Activated CD4-positive, alpha-beta memory T cell treated with anti-CD3 and anti-CD28 coated beads, Interleukin-2, amount 10 ng/mL, durations not matched to agents 7 days and 5 days (primary cell): ENCODE measurements at regions not wholly inside any gene's neighbourhood (a gene's known extent, or its start where the extent isn't known, plus 50 kb on each side); places are given as distances from the start of the nearest gene placed in this dataset.
A peak's percentile ranks its signal among the peaks of the same experiment; 100 is the strongest.

Experiments
- CTCF ChIA-PET: fragments of 350-600 bp; sonication (Branson Sonifier 250); formaldehyde crosslinking; loops from one replicate; lab custom pipeline; 2021; ENCODE audit warnings: antibody characterized with exemption, inconsistent platforms; lab: Charles Lee
- POLR2A ChIA-PET: fragments of 350-600 bp; sonication (Branson Sonifier 250); formaldehyde crosslinking; loops from one replicate; lab custom pipeline; 2021; ENCODE audit warnings: antibody characterized with exemption; lab: Charles Lee
- DNase-seq: peaks from one replicate; pipeline ENCODE4 v3.0.0-alpha.2; 2020
- H3K27ac Mint-ChIP-seq: one replicate; pipeline ENCODE4 v1.8.0; 2021; ENCODE audit warnings: mild to moderate bottlenecking, mixed read lengths
- H3K27me3 Mint-ChIP-seq: one replicate; pipeline ENCODE4 v1.8.0; 2021; ENCODE audit warnings: mixed read lengths
- H3K36me3 Mint-ChIP-seq: one replicate; pipeline ENCODE4 v1.8.0; 2021; ENCODE audit warnings: low read depth, mixed read lengths
- H3K4me1 Mint-ChIP-seq: one replicate; pipeline ENCODE4 v1.8.0; 2021; ENCODE audit warnings: mixed read lengths
- H3K4me3 Mint-ChIP-seq: one replicate; pipeline ENCODE4 v1.8.0; 2021; ENCODE audit warnings: mild to moderate bottlenecking, mixed read lengths
- H3K9me3 Mint-ChIP-seq: one replicate; pipeline ENCODE4 v1.8.0; 2021; ENCODE audit warnings: mixed read lengths

DNA sequence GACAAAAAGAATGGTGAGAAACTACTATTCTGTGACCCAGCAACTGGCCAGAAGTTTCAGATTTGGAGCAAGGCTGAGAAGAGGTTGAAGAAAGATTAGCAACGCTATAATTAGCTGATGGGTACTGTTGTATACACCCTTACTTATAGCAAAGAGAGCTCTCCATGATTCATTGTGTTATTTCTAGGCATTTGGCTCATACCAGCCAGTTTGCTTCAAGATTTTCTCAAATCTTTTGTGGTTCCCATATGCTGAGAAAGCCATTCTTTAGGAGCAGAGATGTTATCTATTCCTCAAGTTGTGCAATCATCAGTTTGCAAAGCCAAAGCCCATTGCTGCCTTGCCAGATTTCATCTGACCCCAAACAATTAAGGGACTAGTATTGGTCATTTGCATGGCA is 179.4 kb downstream of the ETS1 start:
- Mint-ChIP-seq H3K4me3 (no peak overlapping the region), H3K36me3 (peaks cover 3% of the 10 kb centered on the region), H3K9me3 (peaks cover 1% of the 10 kb centered on the region), H3K27me3 (peaks cover 1% of the 10 kb centered on the region), H3K4me1 (peaks cover 23% of the 10 kb centered on the region), H3K27ac (no peak overlapping the region)
- ChIA-PET CTCF (interaction anchor here (1.0 to 1.5 kb wide), 3 partner anchors 15 to 117 kb away, joined by 3 to 4 read pairs (median 3); no protein-coding TSS in a partner anchor), POLR2A (interaction anchor here (0.8 kb wide), 1 partner anchor 120 kb away, joined by 3 read pairs; no protein-coding TSS in a partner anchor)
- no peak for DNase-seq

GRCh38 chr11:128405714-128406662 is 181.4 kb downstream of the ETS1 start:
- no peaks in the 10 kb centered on the region for H3K36me3 Mint-ChIP-seq
- peaks cover 12% of the 10 kb centered on the region for H3K4me1 Mint-ChIP-seq
- peaks cover 1% of the 10 kb centered on the region for H3K9me3 Mint-ChIP-seq
- H3K27me3 Mint-ChIP-seq: peaks cover 1% of the 10 kb centered on the region
- CTCF ChIA-PET: interaction anchor here (1.5 to 1.7 kb wide), 2 partner anchors 10 to 249 kb away, joined by 4 read pairs; no protein-coding TSS in a partner anchor
- no peak overlapping the region for H3K4me3 Mint-ChIP-seq
- no peak overlapping the region for H3K27ac Mint-ChIP-seq
- DNase-seq: no peak
- POLR2A ChIA-PET: interaction anchor here (1.1 kb wide), 1 partner anchor 117 kb away, joined by 3 read pairs; no protein-coding TSS in a partner anchor

- Mint-ChIP-seq H3K36me3 (no peaks in the 10 kb centered on the region), H3K27me3 (peaks cover 1% of the 10 kb centered on the region), H3K27ac (no peak overlapping the region), H3K9me3 (peaks cover 1% of the 10 kb centered on the region), H3K4me3 (no peak overlapping the region), H3K4me1 (peaks cover 12% of the 10 kb centered on the region)
- no peak for DNase-seq
- ChIA-PET POLR2A (interaction anchor here (1.1 kb wide), 1 partner anchor 118 kb away, joined by 3 read pairs; no protein-coding TSS in a partner anchor), CTCF (interaction anchor here (1.5 to 1.7 kb wide), 2 partner anchors 10 to 248 kb away, joined by 4 read pairs; no protein-coding TSS in a partner anchor)
Observed at GRCh38 chr11:128405112-128405511, 182.2 kb downstream of the ETS1 start.

GRCh38 chr11:128404437-128404836 is 182.9 kb downstream of the ETS1 start:
- Mint-ChIP-seq H3K27ac (no peak overlapping the region), H3K9me3 (peaks cover 1% of the 10 kb centered on the region), H3K4me1 (peaks cover 13% of the 10 kb centered on the region), H3K36me3 (no peaks in the 10 kb centered on the region), H3K27me3 (peaks cover 1% of the 10 kb centered on the region), H3K4me3 (no peak overlapping the region)
- ChIA-PET POLR2A (no interaction called here), CTCF (no interaction called here)
- no peak for DNase-seq

DNA sequence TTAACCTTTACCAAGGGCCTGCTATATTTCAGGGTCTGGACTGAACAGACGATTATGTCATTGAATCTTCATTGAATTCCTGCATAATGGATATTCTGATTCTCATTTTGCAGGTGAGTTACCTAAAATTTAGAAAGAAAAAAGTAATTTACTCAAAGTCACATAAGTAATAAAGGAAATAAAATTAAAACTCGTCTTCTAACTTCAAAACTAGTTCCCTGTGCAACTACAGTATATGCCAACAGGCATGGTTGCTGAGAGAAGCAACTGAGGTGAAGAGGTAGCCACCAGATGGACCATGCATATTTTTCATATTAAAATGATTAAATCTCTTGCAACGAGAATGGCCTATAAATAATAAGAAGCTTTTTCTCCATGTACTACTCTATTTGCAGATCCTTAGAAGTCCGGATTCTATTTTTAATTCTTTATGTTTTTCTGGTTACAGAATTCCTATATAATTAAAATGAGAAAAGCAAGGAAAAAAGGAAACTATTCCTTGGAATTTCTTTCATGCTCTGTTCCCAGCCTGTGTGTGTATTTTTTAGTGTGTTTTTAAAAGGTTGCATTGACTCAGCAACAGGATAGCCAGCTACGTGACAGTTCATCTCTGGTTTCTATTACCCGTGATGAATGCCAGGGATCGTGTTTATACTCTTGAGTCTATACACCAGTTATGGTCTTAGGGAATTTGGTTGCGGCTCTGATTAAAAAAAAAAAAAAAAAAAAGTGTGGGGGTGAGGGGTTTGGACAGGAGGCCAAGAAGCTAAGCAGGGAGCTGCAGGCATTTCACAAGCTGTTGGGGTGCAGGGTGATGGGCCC is 186.8 kb downstream of the ETS1 start:
- H3K36me3 Mint-ChIP-seq: no peaks in the 10 kb centered on the region
- POLR2A ChIA-PET: interaction anchor here (1.9 kb wide), 1 partner anchor 110 kb away, joined by 4 read pairs; no protein-coding TSS in a partner anchor
- H3K27me3 Mint-ChIP-seq: no peaks in the 10 kb centered on the region
- H3K9me3 Mint-ChIP-seq: peaks cover 9% of the 10 kb centered on the region
- H3K4me3 Mint-ChIP-seq: no peak overlapping the region
- no peak for DNase-seq
- CTCF ChIA-PET: interaction anchor here (1.2 to 1.6 kb wide), 2 partner anchors 10 to 27 kb away, joined by 3 read pairs; no protein-coding TSS in a partner anchor
- H3K4me1 Mint-ChIP-seq: peaks cover 24% of the 10 kb centered on the region
- no peak overlapping the region for H3K27ac Mint-ChIP-seq

DNA sequence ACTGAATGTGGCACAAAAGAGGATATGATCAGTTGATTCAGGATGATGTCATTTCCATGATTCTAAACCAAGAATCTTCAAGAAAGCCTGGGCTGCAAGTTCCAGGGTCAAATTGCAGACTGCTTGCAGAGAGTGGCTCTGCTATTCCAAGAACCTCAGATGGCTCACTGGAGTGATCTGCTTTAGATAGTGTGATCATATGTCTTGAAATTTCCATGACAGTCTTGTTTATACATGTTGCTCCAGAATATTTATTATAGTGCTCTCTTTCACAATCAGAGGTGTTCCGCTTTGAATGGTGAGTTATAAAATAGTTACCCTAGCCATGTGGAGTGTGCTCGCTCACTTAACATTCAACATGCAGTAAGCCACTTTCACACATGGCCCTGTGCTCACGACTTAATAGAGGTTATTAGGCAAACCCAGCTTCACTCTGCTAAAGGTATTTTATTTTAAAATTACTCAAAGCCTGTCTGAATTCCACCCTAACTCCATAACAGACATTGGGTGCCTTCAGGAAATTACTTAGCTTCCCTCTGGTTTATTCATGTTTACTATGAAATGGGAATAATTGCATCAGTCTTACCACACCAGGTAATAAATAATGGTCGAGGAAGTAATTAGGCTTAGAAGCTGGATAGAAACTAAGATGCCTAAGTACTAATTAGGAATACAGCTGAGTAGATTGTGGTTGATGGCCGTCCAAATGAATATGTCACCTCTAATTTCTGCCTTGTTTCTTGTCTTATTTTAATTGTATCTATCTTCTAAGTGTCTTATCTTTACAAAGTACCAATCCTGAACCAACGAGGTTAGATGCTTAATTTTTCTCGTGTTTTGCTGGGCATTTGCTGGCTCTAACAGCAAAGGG is 187.9 kb downstream of the ETS1 start:
- POLR2A ChIA-PET: no interaction called here
- no peaks in the 10 kb centered on the region for H3K27me3 Mint-ChIP-seq
- H3K4me3 Mint-ChIP-seq: no peak overlapping the region
- no peaks in the 10 kb centered on the region for H3K36me3 Mint-ChIP-seq
- no peak for DNase-seq
- CTCF ChIA-PET: interaction anchor here (1.2 kb wide), 1 partner anchor 26 kb away, joined by 3 read pairs; no protein-coding TSS in a partner anchor
- H3K9me3 Mint-ChIP-seq: peaks cover 9% of the 10 kb centered on the region
- H3K27ac Mint-ChIP-seq: no peak overlapping the region
- peaks cover 24% of the 10 kb centered on the region for H3K4me1 Mint-ChIP-seq

GRCh38 chr11:128398517-128399250 is 188.7 kb downstream of the ETS1 start:
- peak overlapping the region; percentile 8 for H3K27ac Mint-ChIP-seq
- H3K4me1 Mint-ChIP-seq: peaks cover 24% of the 10 kb centered on the region
- H3K36me3 Mint-ChIP-seq: no peaks in the 10 kb centered on the region
- peaks cover 9% of the 10 kb centered on the region for H3K9me3 Mint-ChIP-seq
- ChIA-PET POLR2A (no interaction called here), CTCF (no interaction called here)
- H3K27me3 Mint-ChIP-seq: no peaks in the 10 kb centered on the region
- DNase-seq: no peak
- H3K4me3 Mint-ChIP-seq: no peak overlapping the region

GRCh38 chr11:128397362-128397761 is 190.0 kb downstream of the ETS1 start:
- Mint-ChIP-seq H3K36me3 (no peaks in the 10 kb centered on the region), H3K27me3 (no peaks in the 10 kb centered on the region), H3K9me3 (peaks cover 9% of the 10 kb centered on the region), H3K27ac (no peak overlapping the region), H3K4me3 (no peak overlapping the region), H3K4me1 (peaks cover 24% of the 10 kb centered on the region)
- ChIA-PET CTCF (no interaction called here), POLR2A (interaction anchor here (0.6 kb wide), 1 partner anchor 36 kb away, joined by 3 read pairs; no protein-coding TSS in a partner anchor)
- no peak for DNase-seq

DNA sequence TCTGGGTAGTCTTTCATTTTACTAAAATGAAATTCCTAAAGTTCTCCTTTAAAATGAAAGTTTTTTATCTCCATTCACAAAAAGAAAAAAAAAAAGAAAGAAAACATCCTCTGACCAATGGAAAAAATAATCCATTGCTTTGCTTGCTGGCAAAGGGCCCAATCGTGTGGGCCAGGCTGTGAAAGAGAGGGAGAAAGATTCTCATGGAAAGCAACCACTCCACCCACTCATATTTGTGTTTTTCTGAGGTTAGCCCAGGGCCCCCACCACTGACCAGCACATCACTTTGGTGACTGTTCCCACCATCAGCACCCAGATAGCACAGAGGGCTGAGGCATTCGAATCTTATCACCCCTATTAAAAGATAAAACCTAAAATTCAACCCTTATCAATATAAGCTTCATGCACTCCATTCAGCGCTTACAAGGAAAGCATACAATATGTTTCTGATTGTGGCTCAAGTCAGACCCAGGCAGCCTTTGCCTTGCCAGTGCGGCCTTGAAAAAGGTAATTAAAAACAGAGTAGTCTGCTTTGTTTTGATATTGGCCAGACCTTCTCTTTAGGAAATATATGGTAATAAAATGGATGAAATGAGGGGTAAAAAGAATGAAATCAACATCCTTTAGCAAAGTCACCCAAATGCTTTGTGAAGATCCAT is 192.8 kb downstream of the ETS1 start:
- CTCF ChIA-PET: interaction anchor here (0.6 to 1.2 kb wide), 3 partner anchors 11 to 64 kb away, joined by 3 to 4 read pairs (median 4); no protein-coding TSS in a partner anchor

DNA sequence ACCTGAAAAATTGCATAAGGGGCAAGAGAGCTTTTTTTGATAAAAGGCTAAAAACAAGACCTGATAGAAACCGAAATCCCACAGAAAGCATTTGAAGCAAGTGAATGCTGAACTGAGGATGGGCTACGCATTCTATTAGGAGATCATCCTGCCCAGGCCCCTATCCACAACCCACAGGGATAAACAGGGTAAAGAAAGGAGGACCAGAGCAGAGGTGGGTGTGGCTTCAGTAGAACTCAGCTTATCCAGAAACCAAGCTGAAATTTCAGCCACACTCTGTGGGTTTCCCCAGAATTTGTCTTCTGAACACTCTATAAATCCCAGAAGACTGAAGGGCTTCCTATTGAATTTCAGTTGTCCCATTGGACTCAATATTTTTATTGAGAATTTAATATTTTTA is 195.1 kb downstream of the ETS1 start:
- H3K4me3 Mint-ChIP-seq: no peak overlapping the region
- H3K4me1 Mint-ChIP-seq: peaks cover 5% of the 10 kb centered on the region
- H3K27me3 Mint-ChIP-seq: no peaks in the 10 kb centered on the region
- H3K36me3 Mint-ChIP-seq: no peaks in the 10 kb centered on the region
- CTCF ChIA-PET: interaction anchor here (0.7 to 1.0 kb wide), 2 partner anchors 25 to 31 kb away, joined by 3 read pairs; no protein-coding TSS in a partner anchor
- no peak for DNase-seq
- POLR2A ChIA-PET: no interaction called here
- H3K27ac Mint-ChIP-seq: no peak overlapping the region
- H3K9me3 Mint-ChIP-seq: peaks cover 6% of the 10 kb centered on the region

More for the DNA sequence above, 192.8 kb downstream of the ETS1 start:
- no peak overlapping the region for H3K4me3 Mint-ChIP-seq
- DNase-seq: no peak
- POLR2A ChIA-PET: no interaction called here
- no peak overlapping the region for H3K27ac Mint-ChIP-seq
- H3K4me1 Mint-ChIP-seq: peaks cover 23% of the 10 kb centered on the region
- peaks cover 9% of the 10 kb centered on the region for H3K9me3 Mint-ChIP-seq
- no peaks in the 10 kb centered on the region for H3K36me3 Mint-ChIP-seq
- no peaks in the 10 kb centered on the region for H3K27me3 Mint-ChIP-seq

DNA sequence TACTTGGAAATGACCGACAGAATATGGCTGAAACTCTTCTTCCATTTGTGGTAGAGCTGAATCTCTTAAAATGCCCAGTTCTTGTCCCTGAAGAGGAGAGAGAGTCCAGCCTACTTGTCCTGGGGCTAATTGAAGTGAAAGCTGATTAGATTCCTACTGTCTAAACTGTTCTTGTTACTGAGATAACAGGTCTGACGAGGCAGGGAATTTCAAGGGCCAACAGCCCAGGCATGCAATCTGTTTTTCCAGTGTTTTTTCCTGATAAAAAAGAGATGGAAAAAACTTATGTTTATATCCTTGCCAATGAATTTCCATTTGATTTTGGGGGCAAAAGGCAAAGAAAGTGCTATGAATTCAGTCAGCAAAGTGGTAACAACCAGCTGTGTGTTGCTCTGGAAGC is 195.5 kb downstream of the ETS1 start:
- peaks cover under 1% of the 10 kb centered on the region for H3K4me1 Mint-ChIP-seq
- no peaks in the 10 kb centered on the region for H3K27me3 Mint-ChIP-seq
- DNase-seq: no peak
- H3K4me3 Mint-ChIP-seq: no peak overlapping the region
- H3K9me3 Mint-ChIP-seq: peaks cover 5% of the 10 kb centered on the region
- no peak overlapping the region for H3K27ac Mint-ChIP-seq
- H3K36me3 Mint-ChIP-seq: no peaks in the 10 kb centered on the region
- CTCF ChIA-PET: interaction anchor here (0.7 to 1.0 kb wide), 2 partner anchors 25 to 32 kb away, joined by 3 read pairs; no protein-coding TSS in a partner anchor
- POLR2A ChIA-PET: no interaction called here
